Activated T-cell treated with anti-CD3 and anti-CD28 coated beads, Interleukin-2, amount 50 U/mL, for 72 hours (primary cell): ENCODE measurements at regions not wholly inside any gene's neighbourhood (a gene's known extent, or its start where the extent isn't known, plus 50 kb on each side); places are given as distances from the start of the nearest gene placed in this dataset.
"Not testable (repeated sequence)": the region's sequence is repeated elsewhere in the genome, so short reads cannot be mapped to it uniquely, and the experiment has no call there.

ENCODE experiments used
- ATAC-seq, 2 donors: fragments of 150-1000 bp; cut with Tn5 transposase; replicated peaks in 1 of 2; 2 replicates each; pipeline ENCODE4 v1.10.0; 2021; ENCODE audit warnings: moderate library complexity in 2 of 2, mild to moderate bottlenecking in 1 of 2
- DNase-seq, 2 donors: peaks; one replicate each; pipeline ENCODE4 v3.0.0; 2021 to 2022; ENCODE audit warnings: mixed read lengths in 1 of 2
- H3K27ac Mint-ChIP-seq: one replicate; pipeline ENCODE4 v1.8.0; 2022; ENCODE audit warnings: mild to moderate bottlenecking, moderate library complexity, mixed read lengths
- H3K27me3 Mint-ChIP-seq: one replicate; pipeline ENCODE4 v1.8.0; 2022; ENCODE audit warnings: low read depth, mixed read lengths
- H3K36me3 Mint-ChIP-seq, 2 donors: one replicate each; pipeline ENCODE4 v1.8.0; 2022; ENCODE audit warnings: mixed read lengths in 2 of 2, mild to moderate bottlenecking in 1 of 2; ENCODE audit not compliant: insufficient read depth in 2 of 2
- H3K4me1 Mint-ChIP-seq: one replicate; pipeline ENCODE4 v1.8.0; 2022; ENCODE audit warnings: low read depth, mixed read lengths
- H3K4me3 Mint-ChIP-seq, 2 donors: one replicate each; pipeline ENCODE4 v1.8.0; 2022; ENCODE audit warnings: mild to moderate bottlenecking in 2 of 2, mixed read lengths in 2 of 2, moderate library complexity in 2 of 2
- H3K9me3 Mint-ChIP-seq, 2 donors: one replicate each; pipeline ENCODE4 v1.8.0; 2022; ENCODE audit warnings: mixed read lengths in 2 of 2

GRCh38 chr1:149212946-149213345 lies 109.6 kb upstream of the NBPF9 start:
- H3K27ac Mint-ChIP-seq, H3K27me3 Mint-ChIP-seq, H3K36me3 Mint-ChIP-seq, ATAC-seq, DNase-seq, H3K9me3 Mint-ChIP-seq, H3K4me3 Mint-ChIP-seq, H3K4me1 Mint-ChIP-seq: not testable (repeated sequence)

DNA sequence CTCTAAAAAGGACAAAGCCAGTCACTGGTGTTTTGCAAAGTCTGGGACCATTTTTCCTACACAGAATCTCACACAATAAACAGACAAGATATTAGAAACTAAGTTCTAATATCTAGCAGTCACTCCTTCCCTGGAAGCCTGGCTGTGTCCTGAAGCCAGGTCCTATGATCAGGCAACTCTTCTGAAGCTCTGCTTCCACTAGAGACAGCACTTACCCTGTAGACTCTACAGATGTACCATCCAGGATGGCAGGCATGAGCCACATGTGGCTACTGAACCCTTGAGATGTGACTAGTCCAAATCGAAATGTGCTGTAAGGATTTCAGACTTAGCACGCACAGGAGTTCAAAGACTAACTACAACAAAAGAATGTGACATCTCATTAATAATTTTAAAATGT lies 110.3 kb upstream of the NBPF9 start:
- not testable (repeated sequence) for H3K9me3 Mint-ChIP-seq, H3K4me3 Mint-ChIP-seq, ATAC-seq, H3K36me3 Mint-ChIP-seq, H3K4me1 Mint-ChIP-seq, H3K27ac Mint-ChIP-seq, H3K27me3 Mint-ChIP-seq, DNase-seq

- H3K27ac Mint-ChIP-seq, H3K27me3 Mint-ChIP-seq, H3K4me1 Mint-ChIP-seq, H3K4me3 Mint-ChIP-seq, ATAC-seq, DNase-seq, H3K36me3 Mint-ChIP-seq, H3K9me3 Mint-ChIP-seq: not testable (repeated sequence)
Observed at GRCh38 chr1:149218080-149218988, 115.0 kb upstream of the NBPF9 start.

DNA sequence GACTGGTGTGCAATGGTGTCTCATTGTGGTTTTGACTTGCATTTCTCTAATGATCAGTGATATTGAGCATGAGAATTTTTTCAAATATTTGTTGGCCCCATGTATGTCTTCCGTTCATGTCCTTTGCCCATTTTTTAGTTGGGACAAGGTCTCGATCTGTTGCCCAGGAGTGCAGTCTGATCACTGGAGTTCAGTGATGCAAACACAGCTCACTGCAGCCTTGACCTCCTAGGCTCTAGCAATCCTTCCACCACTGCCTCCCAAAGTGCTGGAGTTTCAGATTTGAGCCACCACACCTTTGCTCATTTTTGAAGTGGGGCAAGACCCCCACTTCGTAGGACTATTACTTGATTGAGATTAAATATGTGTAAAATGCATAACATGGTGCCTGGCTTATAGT lies 116.2 kb upstream of the NBPF9 start:
- not testable (repeated sequence) for H3K4me1 Mint-ChIP-seq, ATAC-seq, DNase-seq, H3K27ac Mint-ChIP-seq, H3K4me3 Mint-ChIP-seq, H3K36me3 Mint-ChIP-seq, H3K27me3 Mint-ChIP-seq, H3K9me3 Mint-ChIP-seq

DNA sequence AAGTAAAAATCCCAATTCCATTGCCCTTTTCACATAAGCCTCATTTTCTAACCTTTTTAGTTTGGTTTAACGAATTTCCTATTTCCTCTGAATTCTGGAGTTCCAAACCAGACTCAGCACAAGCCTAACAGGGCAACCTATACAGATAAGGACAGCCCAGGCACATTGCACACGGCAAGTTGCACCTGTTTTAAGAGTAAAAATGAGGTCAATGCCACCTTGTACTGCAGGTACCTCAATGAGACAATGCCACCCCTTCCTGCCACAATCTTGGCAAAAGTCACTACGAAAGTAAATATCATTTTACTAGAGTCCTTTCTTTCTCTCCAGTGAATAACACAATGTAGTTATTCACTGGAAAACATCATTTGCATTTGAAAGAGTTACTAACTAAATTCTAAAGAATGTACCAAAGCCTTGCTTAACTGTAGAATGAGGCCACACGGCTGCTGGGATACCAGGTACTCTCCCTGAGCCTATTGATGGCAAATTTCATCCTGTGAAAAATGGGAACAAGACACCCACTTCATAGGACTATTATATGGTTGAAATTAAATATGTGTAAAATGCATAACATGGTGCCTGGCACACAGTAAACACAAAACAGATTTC lies 117.2 kb upstream of the NBPF9 start:
- not testable (repeated sequence) for H3K4me1 Mint-ChIP-seq, H3K36me3 Mint-ChIP-seq, H3K4me3 Mint-ChIP-seq, H3K27ac Mint-ChIP-seq, H3K27me3 Mint-ChIP-seq, ATAC-seq, DNase-seq, H3K9me3 Mint-ChIP-seq

- not testable (repeated sequence) for H3K4me3 Mint-ChIP-seq, DNase-seq, H3K27me3 Mint-ChIP-seq, H3K27ac Mint-ChIP-seq, H3K9me3 Mint-ChIP-seq, H3K36me3 Mint-ChIP-seq, H3K4me1 Mint-ChIP-seq
- peak in 1 of 2 donors; percentile 36 for ATAC-seq
Observed at GRCh38 chr1:149227933-149228665, 124.7 kb upstream of the NBPF9 start.

DNA sequence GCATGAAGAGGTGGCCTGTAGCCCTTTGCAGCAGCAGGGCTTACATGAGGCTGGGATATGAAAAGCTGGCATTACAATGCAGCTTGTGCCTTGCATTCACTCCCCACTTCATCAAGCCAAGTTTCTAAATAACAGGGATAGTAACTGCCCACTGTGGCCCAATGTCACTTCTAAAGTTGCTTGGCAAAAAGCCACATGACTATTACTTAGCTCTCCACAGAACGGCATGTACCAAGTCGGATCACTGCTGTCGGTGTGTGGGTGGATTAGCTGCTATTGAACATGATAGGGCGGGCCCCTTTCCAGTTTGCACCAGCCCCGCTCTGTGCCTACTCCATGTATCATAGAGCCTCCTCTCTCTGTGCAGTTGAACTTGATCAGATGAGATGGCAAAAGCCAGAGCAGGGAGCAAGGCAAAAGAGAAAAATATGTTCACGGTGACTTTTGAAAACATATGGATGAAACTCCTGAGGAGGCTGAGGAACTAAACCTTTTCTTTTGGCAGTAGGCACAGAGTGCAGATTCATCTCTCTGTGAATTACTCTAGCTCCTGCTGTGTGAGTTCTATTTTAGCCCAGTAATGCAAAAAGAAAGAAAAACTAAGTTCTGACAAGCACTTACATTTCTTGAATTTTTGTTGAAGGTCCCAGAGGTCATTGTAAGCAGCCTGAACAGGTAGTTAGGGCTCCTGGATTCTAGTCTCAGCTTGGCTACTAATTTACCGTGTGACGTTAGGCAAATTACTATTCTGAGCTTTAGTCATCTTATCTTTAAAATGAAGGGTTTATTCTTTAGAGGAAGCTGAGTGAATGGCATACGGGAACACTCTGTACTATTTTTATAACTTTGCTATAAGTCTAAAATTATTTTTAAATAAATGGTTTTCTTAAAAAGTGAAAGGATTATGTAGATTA lies 125.6 kb upstream of the NBPF9 start:
- not testable (repeated sequence) for H3K4me1 Mint-ChIP-seq, H3K9me3 Mint-ChIP-seq, H3K27me3 Mint-ChIP-seq, H3K4me3 Mint-ChIP-seq, H3K36me3 Mint-ChIP-seq, H3K27ac Mint-ChIP-seq, DNase-seq
- peak; percentile 75 to 89 for ATAC-seq

DNA sequence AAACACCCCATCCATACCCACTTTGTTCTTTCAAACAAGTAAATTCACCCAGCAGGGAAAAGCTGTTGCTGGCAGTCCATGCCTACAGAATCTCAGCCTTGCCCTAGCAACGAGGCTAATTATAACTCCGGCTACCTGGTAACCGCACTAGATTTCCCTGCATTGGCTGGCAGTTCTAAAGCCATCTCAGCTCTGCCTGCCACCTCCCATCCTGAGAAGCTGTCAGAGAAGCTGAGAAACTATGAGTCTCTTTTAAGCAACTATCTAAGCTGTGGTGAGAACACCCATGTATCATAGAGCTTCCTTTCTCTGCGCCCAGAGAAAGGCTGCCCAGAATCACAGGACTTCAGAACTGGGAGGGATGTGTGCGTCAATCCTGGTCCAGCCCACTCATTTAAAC lies 126.5 kb upstream of the NBPF9 start:
- H3K27me3 Mint-ChIP-seq, DNase-seq, H3K9me3 Mint-ChIP-seq, H3K4me3 Mint-ChIP-seq, H3K36me3 Mint-ChIP-seq, H3K4me1 Mint-ChIP-seq, H3K27ac Mint-ChIP-seq: not testable (repeated sequence)
- peak; percentile 35 to 66 for ATAC-seq

- H3K36me3 Mint-ChIP-seq, DNase-seq, H3K27ac Mint-ChIP-seq, ATAC-seq, H3K27me3 Mint-ChIP-seq, H3K9me3 Mint-ChIP-seq, H3K4me1 Mint-ChIP-seq, H3K4me3 Mint-ChIP-seq: not testable (repeated sequence)
Observed at GRCh38 chr1:149234926-149235914, 131.9 kb upstream of the NBPF9 start.

GRCh38 chr1:149237515-149237914 lies 134.2 kb upstream of the NBPF9 start:
- DNase-seq, H3K9me3 Mint-ChIP-seq, H3K27ac Mint-ChIP-seq, ATAC-seq, H3K27me3 Mint-ChIP-seq, H3K4me3 Mint-ChIP-seq, H3K36me3 Mint-ChIP-seq, H3K4me1 Mint-ChIP-seq: not testable (repeated sequence)

GRCh38 chr1:149239897-149240508 lies 136.7 kb upstream of the NBPF9 start:
- not testable (repeated sequence) for H3K36me3 Mint-ChIP-seq, DNase-seq, H3K4me1 Mint-ChIP-seq, H3K4me3 Mint-ChIP-seq, H3K27ac Mint-ChIP-seq, H3K27me3 Mint-ChIP-seq, H3K9me3 Mint-ChIP-seq, ATAC-seq
